AML-193 (cell line): ENCODE measurements at regions not wholly inside any gene's neighbourhood (a gene's known extent, or its start where the extent isn't known, plus 50 kb on each side); places are given as distances from the start of the nearest gene placed in this dataset.

Experiments used
- DNase-seq, 2 experiments: peaks; one replicate each; lab custom pipeline; 2025; lab: John Stamatoyannopoulos, UW

- DNase-seq = no peak
These were observed 281.9 kb upstream of the ANKRD55 start for GRCh38 chr5:56515011-56515410.

GRCh38 chr5:56514245-56514644, 281.1 kb upstream of the ANKRD55 start:
- DNase-seq = no peak

GRCh38 chr5:56513141-56513540, 280.0 kb upstream of the ANKRD55 start:
- DNase-seq = no peak

- no peak for DNase-seq
These were observed 279.3 kb upstream of the ANKRD55 start for GRCh38 chr5:56512313-56512996.

- DNase-seq = no peak
These were observed 278.3 kb upstream of the ANKRD55 start for GRCh38 chr5:56511326-56511841.

GRCh38 chr5:56508249-56508648, 275.1 kb upstream of the ANKRD55 start:
- DNase-seq = no peak

GRCh38 chr5:56507351-56507930, 274.3 kb upstream of the ANKRD55 start:
- no peak for DNase-seq

GRCh38 chr5:56506211-56506965, 273.3 kb upstream of the ANKRD55 start:
- no peak for DNase-seq

- DNase-seq = no peak
These were observed 270.8 kb upstream of the ANKRD55 start for GRCh38 chr5:56503929-56504328.

- no peak for DNase-seq
These were observed 268.8 kb upstream of the ANKRD55 start for GRCh38 chr5:56501781-56502557.

- no peak for DNase-seq
These were observed 266.8 kb upstream of the ANKRD55 start for GRCh38 chr5:56499901-56500300.

- DNase-seq = no peak
These were observed 266.4 kb upstream of the ANKRD55 start for GRCh38 chr5:56499491-56499890.

- no peak for DNase-seq
These were observed 265.7 kb upstream of the ANKRD55 start for GRCh38 chr5:56498759-56499395.

- no peak for DNase-seq
These were observed 263.5 kb upstream of the ANKRD55 start for GRCh38 chr5:56496581-56497063.

- DNase-seq = no peak
These were observed 261.2 kb upstream of the ANKRD55 start for GRCh38 chr5:56494300-56494731.

- no peak for DNase-seq
These were observed 260.6 kb upstream of the ANKRD55 start for GRCh38 chr5:56493766-56494165.

GRCh38 chr5:56493308-56493707, 260.2 kb upstream of the ANKRD55 start:
- no peak for DNase-seq

GRCh38 chr5:56492812-56493211, 259.7 kb upstream of the ANKRD55 start:
- DNase-seq = no peak

GRCh38 chr5:56490971-56491468, 257.9 kb upstream of the ANKRD55 start:
- DNase-seq = no peak

- no peak for DNase-seq
These were observed 256.1 kb upstream of the ANKRD55 start for GRCh38 chr5:56489272-56489671.

- DNase-seq = no peak
These were observed 254.5 kb upstream of the ANKRD55 start for GRCh38 chr5:56487528-56488115.
